ENCODE measurements at regions not wholly inside any gene's neighbourhood (a gene's known extent, or its start where the extent isn't known, plus 50 kb on each side); places are given as distances from the start of the nearest gene placed in this dataset.

DNA sequence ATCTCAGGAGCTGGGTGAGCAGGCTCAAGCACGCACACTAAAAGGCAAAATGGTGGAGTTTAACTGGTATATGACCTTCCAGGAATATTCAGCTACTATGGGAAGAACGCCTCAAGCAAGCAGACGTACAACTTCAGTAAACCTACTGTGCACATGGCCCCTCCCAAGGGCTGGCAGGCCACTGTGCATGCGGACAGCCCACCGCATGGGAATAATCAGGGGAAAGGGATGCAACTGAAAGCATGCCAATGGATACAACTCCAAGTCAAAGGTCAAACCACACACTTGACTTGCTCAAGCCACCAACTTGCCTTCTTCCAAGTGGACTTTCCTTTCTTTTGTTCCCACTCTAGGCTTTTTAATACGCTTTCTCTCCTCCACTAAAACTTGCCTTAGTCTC, 121.6 kb upstream of the SNTG2 start:
- H3K27ac ChIP-seq: no peak overlapping the region
- TF ChIP-seq, protein P1, sequence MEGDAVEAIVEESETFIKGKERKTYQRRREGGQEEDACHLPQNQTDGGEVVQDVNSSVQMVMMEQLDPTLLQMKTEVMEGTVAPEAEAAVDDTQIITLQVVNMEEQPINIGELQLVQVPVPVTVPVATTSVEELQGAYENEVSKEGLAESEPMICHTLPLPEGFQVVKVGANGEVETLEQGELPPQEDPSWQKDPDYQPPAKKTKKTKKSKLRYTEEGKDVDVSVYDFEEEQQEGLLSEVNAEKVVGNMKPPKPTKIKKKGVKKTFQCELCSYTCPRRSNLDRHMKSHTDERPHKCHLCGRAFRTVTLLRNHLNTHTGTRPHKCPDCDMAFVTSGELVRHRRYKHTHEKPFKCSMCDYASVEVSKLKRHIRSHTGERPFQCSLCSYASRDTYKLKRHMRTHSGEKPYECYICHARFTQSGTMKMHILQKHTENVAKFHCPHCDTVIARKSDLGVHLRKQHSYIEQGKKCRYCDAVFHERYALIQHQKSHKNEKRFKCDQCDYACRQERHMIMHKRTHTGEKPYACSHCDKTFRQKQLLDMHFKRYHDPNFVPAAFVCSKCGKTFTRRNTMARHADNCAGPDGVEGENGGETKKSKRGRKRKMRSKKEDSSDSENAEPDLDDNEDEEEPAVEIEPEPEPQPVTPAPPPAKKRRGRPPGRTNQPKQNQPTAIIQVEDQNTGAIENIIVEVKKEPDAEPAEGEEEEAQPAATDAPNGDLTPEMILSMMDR (conservative IDR thresholded peaks at IDR 0.05): no peak

GRCh38 chr2:824954-825353, 125.7 kb upstream of the SNTG2 start:
- TF ChIP-seq, protein P1 (conservative IDR thresholded peaks at IDR 0.05): no peak
- no peak overlapping the region for H3K27ac ChIP-seq

GRCh38 chr2:824524-824923, 126.1 kb upstream of the SNTG2 start:
- TF ChIP-seq, protein P1 (conservative IDR thresholded peaks at IDR 0.05): no peak
- no peak overlapping the region for H3K27ac ChIP-seq

DNA sequence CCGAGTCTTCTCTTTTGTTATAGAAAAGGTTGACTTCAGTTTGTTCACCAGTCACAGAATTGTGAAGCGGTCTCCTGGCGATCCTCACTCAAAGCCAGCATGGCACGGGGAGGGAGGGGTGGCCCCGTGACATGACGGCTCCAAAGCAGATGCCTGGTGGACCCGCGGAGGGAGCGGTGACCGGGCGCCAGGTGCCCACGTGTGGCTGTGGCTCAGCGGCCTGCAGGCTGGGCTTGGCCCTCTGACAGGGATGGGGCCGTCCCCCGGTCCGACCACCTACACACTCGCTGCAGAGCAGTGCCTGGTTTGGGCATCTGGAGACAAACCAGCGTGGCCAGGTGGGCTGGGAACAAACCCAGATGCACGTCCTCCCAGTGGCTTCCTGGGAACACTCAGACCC, 129.1 kb upstream of the SNTG2 start:
- H3K27ac ChIP-seq: no peak overlapping the region
- TF ChIP-seq, protein P1 (conservative IDR thresholded peaks at IDR 0.05): no peak

GRCh38 chr2:819601-820000, 131.0 kb upstream of the SNTG2 start:
- TF ChIP-seq, protein P1 (conservative IDR thresholded peaks at IDR 0.05): no peak
- no peak overlapping the region for H3K27ac ChIP-seq

- H3K27ac ChIP-seq: no peak overlapping the region
- TF ChIP-seq, protein P1 (conservative IDR thresholded peaks at IDR 0.05): no peak
These were observed 131.5 kb upstream of the SNTG2 start for GRCh38 chr2:819121-819520.

- H3K27ac ChIP-seq: no peak overlapping the region
- TF ChIP-seq, protein P1 (conservative IDR thresholded peaks at IDR 0.05): no peak
These were observed 133.2 kb upstream of the SNTG2 start for GRCh38 chr2:817336-818015.

Measured in VCaP (cell line).